LNCAP (cell line): ENCODE measurements at regions not wholly inside any gene's neighbourhood (a gene's known extent, or its start where the extent isn't known, plus 50 kb on each side); places are given as distances from the start of the nearest gene placed in this dataset.

Experiments
- TF ChIP-seq, protein P1 (sequence below): fragments of 450-650 bp; IDR thresholded peaks from 2 replicates; pipeline ENCODE4 v1.5.1; 2017; ENCODE audit warnings: mild to moderate bottlenecking

DNA sequence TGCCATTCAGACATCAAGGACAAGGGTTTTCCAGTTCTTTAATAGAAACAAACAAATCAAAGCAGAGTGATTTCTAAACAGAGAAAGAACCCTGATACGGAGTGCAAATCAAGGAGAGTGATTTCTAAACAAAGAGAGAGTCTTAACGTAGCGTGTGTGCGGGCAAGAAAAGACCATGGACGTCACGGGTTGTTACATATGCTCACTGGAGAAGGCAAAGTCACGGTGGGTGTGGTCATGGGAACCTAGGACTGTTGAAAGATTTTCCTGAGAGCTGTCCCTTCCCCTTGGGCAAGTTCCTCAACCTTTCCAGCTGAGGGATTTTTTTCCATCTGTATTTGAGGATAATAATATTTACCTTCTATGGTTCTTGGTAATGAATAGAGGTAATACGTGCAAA is 95.0 kb upstream of the SLC34A2 start:
- TF ChIP-seq, protein P1, sequence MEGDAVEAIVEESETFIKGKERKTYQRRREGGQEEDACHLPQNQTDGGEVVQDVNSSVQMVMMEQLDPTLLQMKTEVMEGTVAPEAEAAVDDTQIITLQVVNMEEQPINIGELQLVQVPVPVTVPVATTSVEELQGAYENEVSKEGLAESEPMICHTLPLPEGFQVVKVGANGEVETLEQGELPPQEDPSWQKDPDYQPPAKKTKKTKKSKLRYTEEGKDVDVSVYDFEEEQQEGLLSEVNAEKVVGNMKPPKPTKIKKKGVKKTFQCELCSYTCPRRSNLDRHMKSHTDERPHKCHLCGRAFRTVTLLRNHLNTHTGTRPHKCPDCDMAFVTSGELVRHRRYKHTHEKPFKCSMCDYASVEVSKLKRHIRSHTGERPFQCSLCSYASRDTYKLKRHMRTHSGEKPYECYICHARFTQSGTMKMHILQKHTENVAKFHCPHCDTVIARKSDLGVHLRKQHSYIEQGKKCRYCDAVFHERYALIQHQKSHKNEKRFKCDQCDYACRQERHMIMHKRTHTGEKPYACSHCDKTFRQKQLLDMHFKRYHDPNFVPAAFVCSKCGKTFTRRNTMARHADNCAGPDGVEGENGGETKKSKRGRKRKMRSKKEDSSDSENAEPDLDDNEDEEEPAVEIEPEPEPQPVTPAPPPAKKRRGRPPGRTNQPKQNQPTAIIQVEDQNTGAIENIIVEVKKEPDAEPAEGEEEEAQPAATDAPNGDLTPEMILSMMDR, result no peak

GRCh38 chr4:25563071-25563564 is 92.5 kb upstream of the SLC34A2 start:
- TF ChIP-seq, protein P1, result no peak

- TF ChIP-seq, protein P1, result no peak
These were observed 90.8 kb upstream of the SLC34A2 start for GRCh38 chr4:25564836-25565235.

DNA sequence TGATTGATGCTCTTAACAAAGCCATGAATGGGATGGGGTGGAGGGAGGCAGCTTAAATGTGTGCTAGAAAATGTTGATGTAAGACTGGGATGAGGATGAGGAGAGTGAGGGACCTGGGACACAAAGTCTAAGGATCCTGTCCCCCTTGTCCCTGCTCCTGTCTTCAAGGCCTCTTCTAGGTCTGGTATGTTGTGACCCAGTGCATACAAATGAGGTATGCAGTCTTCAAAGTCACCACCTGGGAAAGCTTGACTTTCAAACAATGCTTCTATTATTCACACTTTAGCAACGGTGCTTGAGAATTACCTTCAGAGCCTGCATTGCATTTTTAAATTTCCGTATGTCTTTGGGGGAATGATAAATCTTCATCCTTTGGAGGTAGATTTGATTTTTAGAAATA is 88.4 kb upstream of the SLC34A2 start:
- TF ChIP-seq, protein P1, result no peak

- TF ChIP-seq, protein P1, result no peak
These were observed 85.9 kb upstream of the SLC34A2 start for GRCh38 chr4:25569716-25570115.

- TF ChIP-seq, protein P1, result no peak
These were observed 80.0 kb upstream of the SLC34A2 start for GRCh38 chr4:25575611-25576010.

DNA sequence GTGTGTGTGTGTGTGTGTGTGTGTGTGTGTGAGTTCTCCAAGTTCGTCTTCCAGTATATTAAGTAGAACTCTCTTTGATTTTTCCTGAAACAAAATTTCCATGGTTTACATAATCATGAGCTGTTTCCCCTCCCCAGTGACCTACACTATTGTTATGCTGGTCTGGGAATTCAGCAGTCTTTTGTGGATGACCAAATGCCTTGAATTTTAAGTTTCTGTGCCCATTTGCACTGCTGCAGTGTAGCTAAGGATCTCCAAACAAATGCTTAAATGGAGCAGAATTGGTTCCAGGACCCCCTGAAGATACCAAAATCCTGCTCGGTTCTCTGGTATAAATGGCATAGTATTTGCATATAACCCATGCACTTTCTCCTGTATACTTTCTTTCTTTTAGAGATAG is 77.2 kb upstream of the SLC34A2 start:
- TF ChIP-seq, protein P1, result no peak
